ENCODE measurements at regions not wholly inside any gene's neighbourhood (a gene's known extent, or its start where the extent isn't known, plus 50 kb on each side); places are given as distances from the start of the nearest gene placed in this dataset.
"Not testable (repeated sequence)": the region's sequence is repeated elsewhere in the genome, so short reads cannot be mapped to it uniquely, and the experiment has no call there.

DNA sequence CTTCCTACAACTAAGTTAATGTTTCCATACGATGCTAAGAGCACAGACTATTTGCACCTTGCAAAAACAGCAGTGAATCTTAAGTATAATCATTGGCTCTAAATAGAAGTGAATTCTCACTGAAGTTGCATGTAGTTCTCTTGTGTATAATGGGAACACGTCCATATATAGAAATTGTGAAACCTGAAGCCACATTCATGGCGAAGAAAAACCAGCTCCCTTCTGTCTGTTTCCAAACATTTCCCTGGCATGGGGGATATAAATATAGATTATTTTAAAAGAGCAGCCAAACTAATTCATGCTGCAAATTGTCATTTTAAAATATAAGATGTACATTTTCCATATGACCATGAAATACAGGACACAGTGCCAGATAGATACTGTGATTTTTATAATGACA lies 71.1 kb downstream of the TRAM1L1 start:
- no peak overlapping the region for H3K4me3 ChIP-seq (ENCODE audit: low read depth, low read length)
- TF ChIP-seq, protein P1, sequence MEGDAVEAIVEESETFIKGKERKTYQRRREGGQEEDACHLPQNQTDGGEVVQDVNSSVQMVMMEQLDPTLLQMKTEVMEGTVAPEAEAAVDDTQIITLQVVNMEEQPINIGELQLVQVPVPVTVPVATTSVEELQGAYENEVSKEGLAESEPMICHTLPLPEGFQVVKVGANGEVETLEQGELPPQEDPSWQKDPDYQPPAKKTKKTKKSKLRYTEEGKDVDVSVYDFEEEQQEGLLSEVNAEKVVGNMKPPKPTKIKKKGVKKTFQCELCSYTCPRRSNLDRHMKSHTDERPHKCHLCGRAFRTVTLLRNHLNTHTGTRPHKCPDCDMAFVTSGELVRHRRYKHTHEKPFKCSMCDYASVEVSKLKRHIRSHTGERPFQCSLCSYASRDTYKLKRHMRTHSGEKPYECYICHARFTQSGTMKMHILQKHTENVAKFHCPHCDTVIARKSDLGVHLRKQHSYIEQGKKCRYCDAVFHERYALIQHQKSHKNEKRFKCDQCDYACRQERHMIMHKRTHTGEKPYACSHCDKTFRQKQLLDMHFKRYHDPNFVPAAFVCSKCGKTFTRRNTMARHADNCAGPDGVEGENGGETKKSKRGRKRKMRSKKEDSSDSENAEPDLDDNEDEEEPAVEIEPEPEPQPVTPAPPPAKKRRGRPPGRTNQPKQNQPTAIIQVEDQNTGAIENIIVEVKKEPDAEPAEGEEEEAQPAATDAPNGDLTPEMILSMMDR (conservative IDR thresholded peaks at IDR 0.05; ENCODE audit: low read depth, low read length), result no peak
- no peak for DNase-seq (ENCODE audit: low read depth)

DNA sequence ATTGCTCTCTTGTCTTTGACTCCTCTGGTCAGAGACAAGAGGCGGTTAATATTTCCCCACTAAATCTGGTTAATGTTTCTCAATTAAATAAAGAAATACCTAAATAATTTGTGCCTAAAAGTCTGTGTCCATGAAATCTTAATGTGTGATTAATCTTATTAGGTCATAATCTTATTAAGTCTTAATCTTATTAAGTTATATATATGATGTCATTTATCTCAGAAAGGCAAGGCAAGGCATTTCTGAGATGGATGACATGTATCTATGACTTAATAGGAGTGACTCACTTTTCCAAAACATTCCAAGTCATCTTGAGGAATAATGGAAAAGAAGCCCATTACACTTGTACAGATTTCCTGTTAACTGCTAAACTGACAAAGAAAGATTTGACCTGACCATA lies 74.7 kb downstream of the TRAM1L1 start:
- no peak for DNase-seq (ENCODE audit: low read depth)
- TF ChIP-seq, protein P1 (conservative IDR thresholded peaks at IDR 0.05; ENCODE audit: low read depth, low read length), result no peak
- no peak overlapping the region for H3K4me3 ChIP-seq (ENCODE audit: low read depth, low read length)

DNA sequence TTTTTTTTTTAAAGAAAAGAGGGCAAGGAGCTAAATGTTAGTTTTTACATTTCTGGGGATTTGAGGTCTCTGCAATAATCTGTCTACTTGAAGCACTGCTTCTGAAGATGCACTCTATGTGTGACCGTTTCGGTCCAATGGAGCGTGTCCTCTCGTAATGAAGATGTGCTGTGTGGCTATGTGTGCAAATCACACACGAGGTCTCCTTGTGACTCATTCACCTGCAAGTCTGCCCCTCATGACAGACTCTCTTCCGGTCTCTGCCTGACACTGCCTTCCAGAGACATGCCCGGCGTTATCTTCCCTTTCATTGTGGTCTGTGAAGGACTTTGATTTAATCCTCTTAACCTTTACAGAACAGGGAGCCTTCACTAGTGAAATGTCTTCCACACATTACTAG lies 84.3 kb downstream of the TRAM1L1 start:
- TF ChIP-seq, protein P1 (conservative IDR thresholded peaks at IDR 0.05; ENCODE audit: low read depth, low read length), result no peak
- DNase-seq (ENCODE audit: low read depth), result no peak
- no peak overlapping the region for H3K4me3 ChIP-seq (ENCODE audit: low read depth, low read length)

DNA sequence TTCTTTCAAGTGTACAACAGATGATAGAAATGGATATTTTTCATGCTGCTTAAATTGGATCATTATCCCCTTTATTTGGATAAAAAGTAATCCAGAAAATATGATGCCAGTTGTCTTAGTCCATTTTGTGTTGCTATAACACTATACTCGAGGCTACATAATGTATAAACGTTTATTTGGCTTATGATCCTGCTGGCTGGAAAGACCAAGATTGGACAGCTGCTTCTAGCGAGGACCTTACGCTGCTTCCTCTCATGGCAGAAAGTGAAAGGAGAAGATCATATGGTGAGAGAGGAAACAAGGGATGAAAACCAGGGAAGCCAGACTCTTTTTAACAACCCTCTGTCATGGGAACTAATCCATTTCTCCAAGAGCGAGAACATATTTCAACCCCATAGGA lies 102.7 kb downstream of the TRAM1L1 start:
- TF ChIP-seq, protein P1 (conservative IDR thresholded peaks at IDR 0.05; ENCODE audit: low read depth, low read length), result no peak
- H3K4me3 ChIP-seq (ENCODE audit: low read depth, low read length), result no peak overlapping the region
- no peak for DNase-seq (ENCODE audit: low read depth)

DNA sequence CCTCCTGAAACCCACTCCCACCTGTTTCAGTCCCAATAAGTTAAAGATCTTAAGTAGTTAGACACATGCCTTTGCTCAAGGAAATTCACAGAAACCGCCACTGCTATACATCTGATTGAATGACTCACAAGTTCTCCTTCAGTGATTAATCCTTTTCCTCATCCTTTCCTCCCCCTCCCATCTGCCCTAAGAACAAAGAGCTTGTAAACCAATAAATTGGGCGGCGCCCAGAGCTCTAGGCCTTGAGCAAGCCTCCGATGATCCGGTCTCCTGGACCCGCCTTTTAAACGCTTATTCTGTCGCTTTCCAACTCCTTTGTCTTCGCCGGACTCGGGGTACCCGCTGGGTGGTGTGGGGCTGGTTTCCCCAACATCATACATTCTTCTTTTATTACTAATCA lies 104.9 kb downstream of the TRAM1L1 start:
- not testable (repeated sequence) for DNase-seq (ENCODE audit: low read depth); H3K4me3 ChIP-seq (ENCODE audit: low read depth, low read length)

DNA sequence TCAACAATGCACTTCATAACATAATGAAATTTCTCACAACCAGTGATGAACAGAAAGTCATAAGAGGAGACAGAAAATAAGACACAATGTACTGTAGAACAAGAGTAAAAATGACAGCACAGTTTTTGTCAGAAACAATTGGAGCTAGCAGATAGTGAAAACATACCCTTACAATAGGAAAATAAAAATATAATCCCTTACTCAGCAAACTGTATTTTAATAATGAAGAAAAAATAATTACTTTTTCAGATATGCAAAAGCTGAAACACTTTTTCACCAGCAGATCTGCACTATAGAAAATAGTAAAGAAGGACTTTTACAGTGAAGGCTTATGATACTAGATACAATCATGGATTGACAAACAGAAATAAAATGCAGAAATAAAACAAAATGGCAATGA lies 126.3 kb downstream of the TRAM1L1 start:
- H3K4me3 ChIP-seq (ENCODE audit: low read depth, low read length), result no peak overlapping the region
- TF ChIP-seq, protein P1 (conservative IDR thresholded peaks at IDR 0.05; ENCODE audit: low read depth, low read length), result no peak

DNA sequence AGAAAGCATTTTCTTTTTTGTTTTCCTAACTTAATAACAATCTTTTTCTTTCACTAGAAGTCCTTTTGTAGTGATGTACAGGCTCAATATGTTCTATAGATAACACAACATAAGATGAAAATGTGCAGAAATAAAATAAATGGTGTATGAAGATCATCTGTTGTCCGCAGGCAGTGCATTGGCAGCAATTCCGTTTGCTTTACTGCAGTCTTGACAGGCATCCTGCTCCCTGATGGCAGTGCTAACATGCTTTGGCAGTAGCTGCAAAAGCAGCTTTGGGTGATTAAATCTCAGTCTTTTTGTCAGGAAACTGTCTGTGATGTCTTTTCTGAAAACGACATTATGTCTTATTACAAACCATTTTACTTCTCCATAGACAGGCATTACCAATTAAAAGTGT lies 131.4 kb downstream of the TRAM1L1 start:
- DNase-seq (ENCODE audit: low read depth), result no peak
- TF ChIP-seq, protein P1 (conservative IDR thresholded peaks at IDR 0.05; ENCODE audit: low read depth, low read length), result no peak
- H3K4me3 ChIP-seq (ENCODE audit: low read depth, low read length), result no peak overlapping the region

More for the DNA sequence above, 126.3 kb downstream of the TRAM1L1 start:
- DNase-seq (ENCODE audit: low read depth), result no peak
